ENCODE measurements at regions not wholly inside any gene's neighbourhood (a gene's known extent, or its start where the extent isn't known, plus 50 kb on each side); places are given as distances from the start of the nearest gene placed in this dataset.
"Not testable (repeated sequence)": the region's sequence is repeated elsewhere in the genome, so short reads cannot be mapped to it uniquely, and the experiment has no call there.

DNA sequence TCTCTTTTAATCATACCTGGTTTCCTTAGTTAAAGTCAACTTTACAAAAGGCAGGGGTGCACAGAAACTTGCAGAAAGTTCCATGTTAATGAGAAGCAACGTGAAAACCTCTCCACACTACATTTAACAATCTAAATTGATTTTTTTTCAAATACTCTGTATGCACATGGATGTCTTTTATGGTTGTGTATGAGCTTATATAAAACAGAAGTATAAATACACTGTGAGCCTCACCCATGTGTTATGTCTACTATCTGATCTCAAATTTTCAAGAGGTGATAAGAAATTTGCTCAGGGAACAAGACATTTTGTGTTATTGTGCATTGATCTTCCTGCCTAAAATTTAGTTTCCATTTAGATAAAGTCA, 617.6 kb downstream of the ADCYAP1 start:
- TF ChIP-seq TAF1 (IDR thresholded peaks at IDR 0.05; ENCODE audit: low read depth, low read length) = no peak
- no peak for TF ChIP-seq SPI1 (IDR thresholded peaks at IDR 0.05; ENCODE audit: low read depth, low read length)
- no peak for TF ChIP-seq POU2F2 (IDR thresholded peaks at IDR 0.05; ENCODE audit: low read depth, low read length)
- TF ChIP-seq POLR2A (IDR thresholded peaks at IDR 0.05; ENCODE audit: low read depth, low read length) = no peak
- no peak for TF ChIP-seq PAX5 (IDR thresholded peaks at IDR 0.05; ENCODE audit: insufficient read depth, low read length, severe bottlenecking)
- no peak for TF ChIP-seq POLR2AphosphoS5 (IDR thresholded peaks at IDR 0.05; ENCODE audit: low read depth, low read length)
- no peak for FAIRE-seq
- DNase-seq (ENCODE audit: insufficient read length, low spot score) = no peak

DNA sequence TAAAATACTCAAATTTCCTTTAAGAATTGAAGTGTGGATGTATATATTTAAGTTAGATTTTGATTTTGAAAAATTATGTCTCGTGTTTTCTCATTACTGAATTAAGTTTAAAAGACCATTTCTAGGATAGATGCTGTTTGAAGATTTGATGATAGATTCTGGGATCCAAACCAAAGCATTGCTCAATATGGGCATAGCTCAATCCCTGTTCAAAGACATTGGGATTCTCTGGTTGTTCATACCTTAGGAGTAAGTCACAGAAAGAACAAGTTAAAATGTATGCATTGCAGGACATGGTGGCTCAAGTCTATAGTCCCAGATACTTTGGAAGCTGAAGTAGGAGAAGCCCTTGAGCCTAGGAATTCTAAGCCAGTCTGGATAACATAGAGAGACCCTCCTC, 622.3 kb downstream of the ADCYAP1 start:
- no peak for DNase-seq (ENCODE audit: insufficient read length, low spot score)
- FAIRE-seq = no peak
- TF ChIP-seq SPI1 (IDR thresholded peaks at IDR 0.05; ENCODE audit: low read depth, low read length) = no peak
- TF ChIP-seq TAF1 (IDR thresholded peaks at IDR 0.05; ENCODE audit: low read depth, low read length) = no peak

DNA sequence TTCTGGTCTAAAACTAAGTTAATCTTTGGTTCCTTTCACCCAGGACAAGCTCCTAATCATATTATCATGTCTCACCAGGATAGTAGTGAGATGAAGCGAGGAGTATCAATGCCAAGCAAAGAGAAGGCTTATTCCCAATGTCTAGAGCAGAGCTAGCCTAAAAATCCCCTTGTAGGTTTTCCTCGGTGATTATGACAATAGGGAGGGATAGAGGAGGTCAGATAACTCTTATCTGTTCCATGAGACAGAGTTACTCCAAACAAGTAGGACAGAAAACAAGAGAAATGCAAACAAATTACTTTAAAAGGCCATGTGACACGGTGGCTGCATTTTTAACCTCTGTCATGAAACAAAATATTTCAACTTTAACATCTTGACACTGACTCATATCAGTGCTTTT, 623.1 kb downstream of the ADCYAP1 start:
- TF ChIP-seq SPI1 (IDR thresholded peaks at IDR 0.05; ENCODE audit: low read depth, low read length) = no peak
- TF ChIP-seq POU2F2 (IDR thresholded peaks at IDR 0.05; ENCODE audit: low read depth, low read length) = no peak
- no peak for TF ChIP-seq POLR2A (IDR thresholded peaks at IDR 0.05; ENCODE audit: low read depth, low read length)
- no peak for TF ChIP-seq TAF1 (IDR thresholded peaks at IDR 0.05; ENCODE audit: low read depth, low read length)
- no peak for TF ChIP-seq PAX5 (IDR thresholded peaks at IDR 0.05; ENCODE audit: insufficient read depth, low read length, severe bottlenecking)
- no peak for TF ChIP-seq POLR2AphosphoS5 (IDR thresholded peaks at IDR 0.05; ENCODE audit: low read depth, low read length)
- DNase-seq (ENCODE audit: insufficient read length, low spot score) = no peak
- FAIRE-seq = no peak

DNA sequence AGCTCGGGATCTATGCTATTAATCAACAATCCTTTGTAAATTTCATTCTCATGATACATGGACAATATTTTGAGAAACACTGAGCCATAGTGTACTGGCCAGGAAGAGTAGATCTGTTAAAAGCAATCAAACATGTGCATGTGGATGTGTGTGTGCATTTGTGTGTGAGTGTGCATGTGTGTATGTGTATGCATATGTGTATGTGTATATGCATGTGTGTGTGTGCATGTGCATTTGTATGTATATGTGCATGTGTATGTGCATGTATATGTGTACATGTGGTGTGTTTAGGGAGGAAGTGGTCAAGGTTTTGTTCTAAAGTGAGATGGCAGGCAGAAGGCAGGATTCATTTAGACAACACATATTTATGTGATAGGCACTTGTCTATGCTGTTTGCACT, 623.8 kb downstream of the ADCYAP1 start:
- FAIRE-seq (no peak), DNase-seq (ENCODE audit: insufficient read length, low spot score) (no peak)
- TF ChIP-seq TAF1 (IDR thresholded peaks at IDR 0.05; ENCODE audit: low read depth, low read length) (no peak), SPI1 (IDR thresholded peaks at IDR 0.05; ENCODE audit: low read depth, low read length) (no peak), POU2F2 (IDR thresholded peaks at IDR 0.05; ENCODE audit: low read depth, low read length) (no peak), PAX5 (IDR thresholded peaks at IDR 0.05; ENCODE audit: insufficient read depth, low read length, severe bottlenecking) (no peak), POLR2AphosphoS5 (IDR thresholded peaks at IDR 0.05; ENCODE audit: low read depth, low read length) (no peak), POLR2A (IDR thresholded peaks at IDR 0.05; ENCODE audit: low read depth, low read length) (no peak)

DNA sequence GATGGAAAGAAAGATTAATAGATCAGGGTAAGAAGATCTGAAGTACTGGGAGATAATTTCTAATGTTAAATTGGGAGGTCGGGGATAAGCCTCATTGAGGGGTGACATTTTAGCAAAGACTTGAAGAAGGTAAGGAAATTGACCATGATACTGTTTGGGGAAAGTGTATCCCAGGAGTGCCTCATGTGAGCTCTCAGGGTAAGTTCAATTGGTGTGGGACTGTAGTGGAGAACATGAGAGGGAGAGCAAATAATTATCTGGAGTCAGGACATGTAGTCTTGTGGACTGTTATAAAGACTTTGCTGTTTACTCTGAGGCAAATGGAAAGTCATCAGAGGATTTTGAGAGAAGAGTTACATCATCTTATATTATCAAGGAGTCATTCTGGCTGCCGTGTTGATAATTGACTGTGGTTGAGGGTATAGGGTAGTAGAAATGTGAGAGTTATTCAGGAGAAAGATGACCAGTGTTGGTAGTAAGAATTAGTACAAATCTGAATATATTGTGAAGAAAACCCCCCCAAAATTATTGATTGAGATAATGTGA, 624.4 kb downstream of the ADCYAP1 start:
- no peak for FAIRE-seq
- TF ChIP-seq POU2F2 (IDR thresholded peaks at IDR 0.05; ENCODE audit: low read depth, low read length) = no peak
- no peak for TF ChIP-seq POLR2AphosphoS5 (IDR thresholded peaks at IDR 0.05; ENCODE audit: low read depth, low read length)
- TF ChIP-seq PAX5 (IDR thresholded peaks at IDR 0.05; ENCODE audit: insufficient read depth, low read length, severe bottlenecking) = no peak
- TF ChIP-seq SPI1 (IDR thresholded peaks at IDR 0.05; ENCODE audit: low read depth, low read length) = no peak
- TF ChIP-seq POLR2A (IDR thresholded peaks at IDR 0.05; ENCODE audit: low read depth, low read length) = no peak
- TF ChIP-seq TAF1 (IDR thresholded peaks at IDR 0.05; ENCODE audit: low read depth, low read length) = no peak

DNA sequence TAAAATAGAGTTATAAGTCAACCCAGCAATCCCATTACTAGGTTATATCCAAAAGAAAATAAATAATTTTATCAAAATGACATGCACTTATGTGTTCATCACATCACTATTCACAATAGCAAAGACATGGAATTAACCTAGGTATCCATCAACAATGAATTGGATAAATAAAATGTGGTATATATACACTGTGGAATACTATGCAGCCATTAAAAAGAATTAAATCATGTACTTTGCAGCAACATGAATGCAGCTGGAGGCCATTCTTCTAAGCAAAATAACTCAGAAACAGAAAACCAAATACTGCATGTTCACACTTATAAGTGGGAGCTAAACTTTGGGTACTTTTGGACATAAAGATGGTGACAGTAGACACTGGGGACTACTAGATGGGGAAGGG, 626.0 kb downstream of the ADCYAP1 start:
- FAIRE-seq (no peak), DNase-seq (ENCODE audit: insufficient read length, low spot score) (no peak)
- TF ChIP-seq PAX5 (IDR thresholded peaks at IDR 0.05; ENCODE audit: insufficient read depth, low read length, severe bottlenecking) (no peak), TAF1 (IDR thresholded peaks at IDR 0.05; ENCODE audit: low read depth, low read length) (no peak), SPI1 (IDR thresholded peaks at IDR 0.05; ENCODE audit: low read depth, low read length) (no peak), POLR2AphosphoS5 (IDR thresholded peaks at IDR 0.05; ENCODE audit: low read depth, low read length) (no peak), POU2F2 (IDR thresholded peaks at IDR 0.05; ENCODE audit: low read depth, low read length) (no peak), POLR2A (IDR thresholded peaks at IDR 0.05; ENCODE audit: low read depth, low read length) (no peak)

More for the DNA sequence above, 624.4 kb downstream of the ADCYAP1 start:
- DNase-seq (ENCODE audit: insufficient read length, low spot score) = no peak

DNA sequence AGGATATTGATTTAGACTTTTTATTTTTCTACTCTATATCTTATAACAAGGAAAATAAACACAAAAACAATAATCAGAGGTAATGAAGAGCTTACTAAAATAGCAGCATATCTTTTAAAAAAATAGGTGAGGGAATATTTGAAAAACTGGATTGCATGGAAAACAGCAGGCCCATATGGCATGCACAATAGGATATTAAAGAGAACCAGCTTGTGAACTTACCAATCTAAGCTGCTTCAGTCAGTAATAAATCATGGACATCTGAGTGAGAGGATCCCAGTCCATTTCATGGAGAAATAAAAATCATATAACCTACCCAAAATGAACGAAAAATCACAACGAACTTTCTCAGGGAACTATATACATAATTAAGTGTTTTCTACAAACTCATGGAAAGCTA, 634.6 kb downstream of the ADCYAP1 start:
- TF ChIP-seq PAX5 (IDR thresholded peaks at IDR 0.05; ENCODE audit: insufficient read depth, low read length, severe bottlenecking) (no peak), SPI1 (IDR thresholded peaks at IDR 0.05; ENCODE audit: low read depth, low read length) (no peak), POU2F2 (IDR thresholded peaks at IDR 0.05; ENCODE audit: low read depth, low read length) (no peak), POLR2A (IDR thresholded peaks at IDR 0.05; ENCODE audit: low read depth, low read length) (no peak), POLR2AphosphoS5 (IDR thresholded peaks at IDR 0.05; ENCODE audit: low read depth, low read length) (no peak), TAF1 (IDR thresholded peaks at IDR 0.05; ENCODE audit: low read depth, low read length) (no peak)
- FAIRE-seq (no peak), DNase-seq (ENCODE audit: insufficient read length, low spot score) (no peak)

DNA sequence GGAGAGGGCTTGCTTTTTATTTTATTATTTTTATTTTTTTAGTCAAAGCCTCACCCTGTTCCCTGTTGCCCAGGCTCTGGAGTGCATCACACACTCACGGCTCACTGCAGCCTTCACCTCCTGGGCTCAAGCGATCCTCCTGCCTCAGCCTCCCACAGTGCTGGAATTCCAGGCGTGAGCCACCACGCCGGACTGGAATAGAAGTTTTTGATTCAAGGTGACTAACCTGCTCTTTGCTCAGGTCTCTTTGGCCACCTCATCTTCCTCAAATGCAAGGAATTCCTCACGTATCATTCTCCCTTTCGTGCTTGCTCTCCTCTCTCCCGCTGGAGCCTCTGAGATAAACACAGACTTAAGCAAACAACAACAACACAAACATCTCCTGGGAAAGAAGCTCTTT, 636.8 kb downstream of the ADCYAP1 start:
- no peak for FAIRE-seq
- no peak for DNase-seq (ENCODE audit: insufficient read length, low spot score)
- no peak for TF ChIP-seq POLR2A (IDR thresholded peaks at IDR 0.05; ENCODE audit: low read depth, low read length)
- TF ChIP-seq POLR2AphosphoS5 (IDR thresholded peaks at IDR 0.05; ENCODE audit: low read depth, low read length) = no peak
- TF ChIP-seq TAF1 (IDR thresholded peaks at IDR 0.05; ENCODE audit: low read depth, low read length) = no peak
- TF ChIP-seq SPI1 (IDR thresholded peaks at IDR 0.05; ENCODE audit: low read depth, low read length) = no peak
- TF ChIP-seq POU2F2 (IDR thresholded peaks at IDR 0.05; ENCODE audit: low read depth, low read length) = no peak
- TF ChIP-seq PAX5 (IDR thresholded peaks at IDR 0.05; ENCODE audit: insufficient read depth, low read length, severe bottlenecking) = no peak

DNA sequence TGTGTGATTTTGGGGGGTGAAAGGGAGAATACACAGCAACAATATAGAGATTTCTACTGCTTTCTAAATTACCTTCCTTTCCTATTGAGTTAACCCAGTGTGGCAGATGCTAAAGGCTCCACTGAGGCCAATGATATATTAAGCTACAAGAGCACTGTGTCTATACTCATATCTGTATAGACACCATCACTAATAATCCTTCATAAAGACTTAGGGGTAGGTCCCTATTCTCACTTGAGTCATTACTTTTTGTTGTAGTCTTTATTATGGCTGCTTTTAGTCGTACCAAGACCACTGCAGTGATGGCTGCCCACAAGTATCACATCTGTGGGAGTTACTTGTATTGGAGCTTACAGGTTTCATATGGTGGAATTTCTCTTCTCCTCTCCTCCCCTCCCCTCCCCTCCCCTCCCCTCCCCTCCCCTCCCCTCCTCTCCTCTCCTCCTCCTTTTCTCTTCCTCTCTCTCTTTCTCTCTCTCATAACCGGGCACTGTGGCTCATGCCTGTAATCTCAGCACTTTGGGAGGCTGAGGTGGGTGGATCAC, 637.6 kb downstream of the ADCYAP1 start:
- TF ChIP-seq POLR2AphosphoS5 (IDR thresholded peaks at IDR 0.05; ENCODE audit: low read depth, low read length) = no peak
- TF ChIP-seq POU2F2 (IDR thresholded peaks at IDR 0.05; ENCODE audit: low read depth, low read length) = no peak
- TF ChIP-seq PAX5 (IDR thresholded peaks at IDR 0.05; ENCODE audit: insufficient read depth, low read length, severe bottlenecking) = no peak
- no peak for TF ChIP-seq SPI1 (IDR thresholded peaks at IDR 0.05; ENCODE audit: low read depth, low read length)
- no peak for TF ChIP-seq TAF1 (IDR thresholded peaks at IDR 0.05; ENCODE audit: low read depth, low read length)
- TF ChIP-seq POLR2A (IDR thresholded peaks at IDR 0.05; ENCODE audit: low read depth, low read length) = no peak
- no peak for FAIRE-seq
- DNase-seq (ENCODE audit: insufficient read length, low spot score) = no peak

DNA sequence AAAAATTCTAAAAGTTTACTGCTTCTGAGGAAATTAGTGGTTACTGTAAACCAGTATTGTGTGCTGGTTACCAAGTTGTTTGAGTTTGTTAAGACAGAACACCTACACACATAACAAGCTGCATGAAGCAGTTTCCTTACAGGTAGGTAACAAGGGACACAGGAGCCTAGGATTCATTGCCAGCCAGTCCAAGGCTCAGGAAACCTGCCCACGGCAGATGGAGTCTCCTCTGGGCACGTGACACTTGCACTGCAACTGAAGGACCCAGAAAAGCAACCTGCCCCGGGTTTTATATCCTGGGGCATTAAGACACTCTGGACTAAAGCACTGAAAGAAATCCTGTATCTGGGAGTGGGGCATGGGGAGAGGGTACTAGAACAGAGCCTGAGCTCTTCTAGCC, 639.3 kb downstream of the ADCYAP1 start:
- DNase-seq (ENCODE audit: insufficient read length, low spot score) = no peak
- TF ChIP-seq POU2F2 (IDR thresholded peaks at IDR 0.05; ENCODE audit: low read depth, low read length) = no peak
- no peak for TF ChIP-seq POLR2AphosphoS5 (IDR thresholded peaks at IDR 0.05; ENCODE audit: low read depth, low read length)
- TF ChIP-seq SPI1 (IDR thresholded peaks at IDR 0.05; ENCODE audit: low read depth, low read length) = no peak
- TF ChIP-seq TAF1 (IDR thresholded peaks at IDR 0.05; ENCODE audit: low read depth, low read length) = no peak
- no peak for TF ChIP-seq PAX5 (IDR thresholded peaks at IDR 0.05; ENCODE audit: insufficient read depth, low read length, severe bottlenecking)
- no peak for TF ChIP-seq POLR2A (IDR thresholded peaks at IDR 0.05; ENCODE audit: low read depth, low read length)

DNA sequence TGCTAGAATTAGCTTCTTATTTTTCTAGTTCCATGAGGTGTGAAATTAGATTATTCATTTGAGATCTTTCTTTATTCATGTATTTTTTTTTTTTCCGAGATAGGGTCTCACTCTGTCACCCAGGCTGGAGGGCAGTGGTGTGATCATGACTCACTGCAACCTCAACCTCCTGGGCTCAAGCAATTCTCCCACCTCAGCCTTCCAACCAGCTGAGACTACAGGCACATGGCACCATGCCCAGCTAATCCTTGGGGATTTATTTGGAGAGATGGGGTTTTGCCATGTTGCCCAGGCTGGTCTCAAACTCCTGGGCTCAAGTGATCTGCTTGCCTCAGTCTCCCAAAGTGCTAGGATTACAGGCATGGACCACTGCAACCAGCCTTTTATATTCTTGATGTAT, 653.0 kb downstream of the ADCYAP1 start:
- FAIRE-seq; DNase-seq (ENCODE audit: insufficient read length, low spot score): not testable (repeated sequence)

More for the DNA sequence above, 639.3 kb downstream of the ADCYAP1 start:
- no peak for FAIRE-seq

All from GM12891 (cell line).